Lung (tissue), 11 donors: ENCODE measurements at regions not wholly inside any gene's neighbourhood (a gene's known extent, or its start where the extent isn't known, plus 50 kb on each side); places are given as distances from the start of the nearest gene placed in this dataset.
A peak's percentile ranks its signal among the peaks of the same experiment; 100 is the strongest.

ENCODE experiments used
- ATAC-seq: fragments of 200-7000 bp; cut with Tn5 transposase; one replicate; pipeline ENCODE4 v1.9.1; 2020; ENCODE audit warnings: moderate number of reproducible peaks; ENCODE audit not compliant: insufficient read depth, low FRiP score
- DNase-seq, 3 donors: peaks; one replicate each; pipeline ENCODE4 v3.0.0-alpha.2; 2013 to 2017
- H3K27ac ChIP-seq, 2 donors: one replicate each; pipeline ENCODE4 v1.5.1; 2013; ENCODE audit warnings: mild to moderate bottlenecking in 2 of 2, moderate library complexity in 2 of 2, control low read depth in 1 of 2, inconsistent platforms in 1 of 2, low read depth in 1 of 2, low read length in 1 of 2
- H3K27me3 ChIP-seq, 3 donors: one replicate each; pipeline ENCODE4 v1.5.1; 2013; ENCODE audit warnings: low read length in 2 of 3; ENCODE audit not compliant: control insufficient read depth in 3 of 3, insufficient read depth in 3 of 3
- H3K36me3 ChIP-seq, 4 donors: one replicate each; pipeline ENCODE4 v1.5.1; 2013; ENCODE audit warnings: low read length in 4 of 4, mild to moderate bottlenecking in 1 of 4, moderate library complexity in 1 of 4; ENCODE audit not compliant: control insufficient read depth in 4 of 4, insufficient read depth in 4 of 4
- H3K4me1 ChIP-seq, 5 donors: one replicate each; pipeline ENCODE4 v1.5.1; 2013; ENCODE audit warnings: low read length in 5 of 5, mild to moderate bottlenecking in 2 of 5, moderate library complexity in 1 of 5; ENCODE audit not compliant: control insufficient read depth in 5 of 5, insufficient read depth in 5 of 5
- H3K4me3 ChIP-seq: one replicate; pipeline ENCODE4 v1.5.1; 2013; ENCODE audit warnings: mild to moderate bottlenecking, control low read depth, moderate library complexity
- H3K9ac ChIP-seq, 2 donors: one replicate each; pipeline ENCODE4 v1.5.1; 2013; ENCODE audit warnings: low read length in 2 of 2, control low read depth in 1 of 2; ENCODE audit not compliant: insufficient read depth in 1 of 2
- H3K9me3 ChIP-seq, 4 donors: one replicate each; pipeline ENCODE4 v1.5.1; 2013; ENCODE audit warnings: low read length in 3 of 4, mild to moderate bottlenecking in 1 of 4, moderate library complexity in 1 of 4; ENCODE audit not compliant: control insufficient read depth in 4 of 4, insufficient read depth in 3 of 4
- CTCF ChIP-seq: IDR thresholded peaks from 2 replicates; pipeline ENCODE4 v1.5.1; 2012; ENCODE audit warnings: mild to moderate bottlenecking; ENCODE audit errors: control extremely low read depth, extremely low read depth
- WGBS, 2 donors: extraction: QIAGEN DNeasy Blood & Tissue Kit; methylation state at CpG; one replicate each; pipeline ENCODE4 v1.1.7; 2013; 5-methylcytosine and 5-hydroxymethylcytosine counted together
- donor health status: control.
- donor health status: control.
- donor health status: Bipolar disorder and iron deficiency.
- donor health status: healthy.
- donor health status: DM: yes; HTN: yes; CAD: no.

DNA sequence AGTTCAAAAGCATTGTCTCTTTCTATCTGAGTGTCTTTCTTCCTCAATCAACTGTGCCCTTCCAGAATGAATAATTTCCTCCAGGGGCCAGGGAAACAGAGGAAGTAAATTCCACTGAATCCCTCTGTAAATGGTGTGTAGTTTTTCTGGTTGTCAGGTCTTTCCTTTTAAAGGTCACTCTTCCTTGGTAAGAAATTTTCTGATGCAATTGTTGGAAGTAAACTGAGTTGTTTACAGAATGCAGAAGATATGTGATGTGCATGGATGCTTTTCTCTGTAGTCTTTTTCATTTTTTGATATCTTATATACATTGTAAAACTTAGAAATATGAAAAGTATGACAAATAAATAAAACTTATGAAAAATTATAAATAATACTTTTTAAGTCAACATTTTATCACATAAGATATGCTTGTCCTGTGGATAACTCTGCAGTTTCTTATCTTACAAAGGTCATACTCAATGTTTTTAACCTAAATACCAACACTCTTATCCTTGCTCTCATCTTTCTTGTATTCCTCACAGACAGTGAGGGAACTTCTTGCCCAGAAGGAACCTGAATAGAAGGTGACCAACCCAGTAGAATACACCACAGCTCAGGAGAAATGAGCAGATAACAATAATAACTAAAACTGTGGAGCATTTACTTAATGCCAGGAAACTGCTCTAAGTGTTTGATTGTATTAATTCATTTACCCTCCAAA is 234.5 kb downstream of the METTL4 start:
- ATAC-seq (no peak), DNase-seq (no peak)
- H3K27ac ChIP-seq, result no peak overlapping the region
- H3K36me3 ChIP-seq, result no peaks in the 10 kb centered on the region
- no peaks in the 10 kb centered on the region for H3K9me3 ChIP-seq
- peaks cover 0 to 2% (median 0%) of the 10 kb centered on the region in 3 donors for H3K27me3 ChIP-seq
- no peak for TF ChIP-seq CTCF
- H3K4me3 ChIP-seq, result no peak overlapping the region
- no peak overlapping the region for H3K9ac ChIP-seq
- H3K4me1 ChIP-seq, result no peaks in the 10 kb centered on the region

- Histone ChIP-seq H3K9ac (no peak overlapping the region), H3K27me3 (peaks cover 0 to 2% (median 0%) of the 10 kb centered on the region in 3 donors), H3K4me1 (no peaks in the 10 kb centered on the region), H3K4me3 (no peak overlapping the region), H3K27ac (no peak overlapping the region), H3K36me3 (no peaks in the 10 kb centered on the region), H3K9me3 (no peaks in the 10 kb centered on the region)
- 63 to 65% methylated on average over 7 of the region's 7 CpGs for whole genome bisulfite sequencing, 2 donors
- no peak for ATAC-seq
- no peak for TF ChIP-seq CTCF
- DNase-seq, result peak in 1 of 3 donors; percentile 6
Measured at GRCh38 chr18:2337552-2338141, 233.7 kb downstream of the METTL4 start.

DNA sequence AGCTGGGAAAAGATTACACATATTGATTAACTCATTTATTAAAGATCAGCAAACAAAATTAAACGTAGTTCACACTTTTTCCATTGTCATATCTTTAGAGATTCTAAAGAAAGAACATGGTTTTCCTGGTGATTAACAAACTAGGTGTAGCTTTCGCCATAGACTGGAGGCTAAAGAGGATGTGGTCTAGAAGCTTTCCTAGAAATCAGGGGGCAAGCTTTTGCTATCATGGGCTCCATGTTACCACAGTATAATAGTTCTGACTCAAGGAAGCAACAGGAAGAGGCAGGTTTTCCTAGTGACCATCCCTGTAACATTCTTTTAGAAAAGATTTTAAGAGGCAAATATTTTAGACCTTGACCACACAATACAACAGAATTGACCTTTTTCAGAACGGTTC is 232.7 kb downstream of the METTL4 start:
- Histone ChIP-seq H3K27me3 (peaks cover 0 to 2% (median 0%) of the 10 kb centered on the region in 3 donors), H3K27ac (no peak overlapping the region), H3K4me1 (no peaks in the 10 kb centered on the region), H3K36me3 (no peaks in the 10 kb centered on the region), H3K9ac (no peak overlapping the region), H3K4me3 (no peak overlapping the region), H3K9me3 (no peaks in the 10 kb centered on the region)
- no peak for TF ChIP-seq CTCF
- 50 to 67% methylated on average over 3 of the region's 3 CpGs for WGBS, 2 donors
- ATAC-seq, result no peak
- no peak for DNase-seq
